ENCODE measurements at regions not wholly inside any gene's neighbourhood (a gene's known extent, or its start where the extent isn't known, plus 50 kb on each side); places are given as distances from the start of the nearest gene placed in this dataset.

GRCh38 chr18:73831688-73832087 is 315.9 kb downstream of the FBXO15 start:
- TF ChIP-seq EZH2 (IDR thresholded peaks at IDR 0.05; ENCODE audit: borderline replicate concordance, low read depth, low read length, poor library complexity, severe bottlenecking) (no peak), CTCF (conservative IDR thresholded peaks at IDR 0.05; ENCODE audit: low read depth, low read length) (no peak)
- intact Hi-C loops (cut with micrococcal nuclease; ENCODE audit: unreplicated experiment) = no loop called here
- Histone ChIP-seq H3K27me3 (replicated peaks; ENCODE audit: insufficient read depth, low read depth, low read length, poor library complexity) (no peaks in the 10 kb centered on the region), H3K9me3 (ENCODE audit: low read depth, low read length, poor library complexity, severe bottlenecking) (no peaks in the 10 kb centered on the region), H3K4me1 (ENCODE audit: insufficient read depth, low read length, poor library complexity, severe bottlenecking) (no peaks in the 10 kb centered on the region), H3K36me3 (ENCODE audit: insufficient read depth, low read length, poor library complexity, severe bottlenecking) (no peaks in the 10 kb centered on the region), H3K4me3 (ENCODE audit: low read depth, low read length, poor library complexity, severe bottlenecking) (no peak overlapping the region), H3K27ac (ENCODE audit: low read depth, low read length, poor library complexity, severe bottlenecking) (no peak overlapping the region)
- ChIA-PET CTCF (no interaction called here), POLR2A (ENCODE audit: low non-redundant PET) (no interaction called here)
- BruUV-seq (replicated peaks) = no TSS peak
- DNase-seq (ENCODE audit: low spot score) = no peak

GRCh38 chr18:73829146-73829545 is 318.5 kb downstream of the FBXO15 start:
- Histone ChIP-seq H3K27me3 (replicated peaks; ENCODE audit: insufficient read depth, low read depth, low read length, poor library complexity) (no peaks in the 10 kb centered on the region), H3K36me3 (ENCODE audit: insufficient read depth, low read length, poor library complexity, severe bottlenecking) (no peaks in the 10 kb centered on the region), H3K4me3 (ENCODE audit: low read depth, low read length, poor library complexity, severe bottlenecking) (no peak overlapping the region), H3K9me3 (ENCODE audit: low read depth, low read length, poor library complexity, severe bottlenecking) (no peaks in the 10 kb centered on the region), H3K27ac (ENCODE audit: low read depth, low read length, poor library complexity, severe bottlenecking) (no peak overlapping the region), H3K4me1 (ENCODE audit: insufficient read depth, low read length, poor library complexity, severe bottlenecking) (no peaks in the 10 kb centered on the region)
- no TSS peak for BruUV-seq (replicated peaks)
- DNase-seq (ENCODE audit: low spot score) = no peak
- CTCF ChIA-PET = no interaction called here
- POLR2A ChIA-PET (ENCODE audit: low non-redundant PET) = no interaction called here
- intact Hi-C loops (cut with micrococcal nuclease; ENCODE audit: unreplicated experiment) = no loop called here
- TF ChIP-seq CTCF (conservative IDR thresholded peaks at IDR 0.05; ENCODE audit: low read depth, low read length) = no peak

- no peaks in the 10 kb centered on the region for H3K36me3 ChIP-seq (ENCODE audit: insufficient read depth, low read length, poor library complexity, severe bottlenecking)
- intact Hi-C loops (cut with micrococcal nuclease; ENCODE audit: unreplicated experiment) = no loop called here
- BruUV-seq (replicated peaks) = no TSS peak
- no peaks in the 10 kb centered on the region for H3K9me3 ChIP-seq (ENCODE audit: low read depth, low read length, poor library complexity, severe bottlenecking)
- ChIA-PET POLR2A (ENCODE audit: low non-redundant PET) (no interaction called here), CTCF (no interaction called here)
- H3K27ac ChIP-seq (ENCODE audit: low read depth, low read length, poor library complexity, severe bottlenecking) = no peak overlapping the region
- TF ChIP-seq EZH2 (IDR thresholded peaks at IDR 0.05; ENCODE audit: borderline replicate concordance, low read depth, low read length, poor library complexity, severe bottlenecking) (no peak), CTCF (conservative IDR thresholded peaks at IDR 0.05; ENCODE audit: low read depth, low read length) (no peak)
- H3K4me3 ChIP-seq (ENCODE audit: low read depth, low read length, poor library complexity, severe bottlenecking) = no peak overlapping the region
- H3K4me1 ChIP-seq (ENCODE audit: insufficient read depth, low read length, poor library complexity, severe bottlenecking) = no peaks in the 10 kb centered on the region
- H3K27me3 ChIP-seq (replicated peaks; ENCODE audit: insufficient read depth, low read depth, low read length, poor library complexity) = no peaks in the 10 kb centered on the region
- DNase-seq (ENCODE audit: low spot score) = no peak
Measured at GRCh38 chr18:73827801-73828200, 319.8 kb downstream of the FBXO15 start.

Data from A673 (cell line).